ENCODE measurements at regions not wholly inside any gene's neighbourhood (a gene's known extent, or its start where the extent isn't known, plus 50 kb on each side); places are given as distances from the start of the nearest gene placed in this dataset.

DNA sequence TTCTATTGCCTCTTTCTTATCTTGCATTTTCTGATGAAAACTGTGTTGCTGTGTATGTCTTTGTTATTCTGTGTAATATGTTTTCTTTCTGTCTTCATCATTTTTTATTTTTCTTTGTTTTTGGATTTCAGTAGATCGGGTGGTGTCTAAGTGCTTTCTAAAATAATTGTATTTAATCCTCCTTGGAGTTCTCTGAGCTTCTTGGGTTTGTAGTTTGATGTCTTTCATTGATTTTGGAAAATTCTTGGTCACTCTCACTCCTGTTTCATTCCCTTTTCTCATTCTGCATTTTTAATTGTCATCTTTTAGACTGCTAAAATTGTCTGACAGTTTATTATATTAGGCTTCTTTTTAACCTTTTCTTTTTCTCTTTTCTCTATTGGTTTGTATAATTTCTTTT is 560.5 kb downstream of the IRX1 start:
- DNase-seq (ENCODE audit: low spot score in 2 of 2, unreplicated experiment in 2 of 2): no peak
- Mint-ChIP-seq H3K9me3 (peaks cover 27% of the 10 kb centered on the region), H3K27me3 (ENCODE audit: low read depth) (no peaks in the 10 kb centered on the region), H3K4me3 (no peak overlapping the region), H3K4me1 (no peaks in the 10 kb centered on the region), H3K36me3 (peaks cover 3% of the 10 kb centered on the region), H3K27ac (no peak overlapping the region)
- TF ChIP-seq, protein P1, sequence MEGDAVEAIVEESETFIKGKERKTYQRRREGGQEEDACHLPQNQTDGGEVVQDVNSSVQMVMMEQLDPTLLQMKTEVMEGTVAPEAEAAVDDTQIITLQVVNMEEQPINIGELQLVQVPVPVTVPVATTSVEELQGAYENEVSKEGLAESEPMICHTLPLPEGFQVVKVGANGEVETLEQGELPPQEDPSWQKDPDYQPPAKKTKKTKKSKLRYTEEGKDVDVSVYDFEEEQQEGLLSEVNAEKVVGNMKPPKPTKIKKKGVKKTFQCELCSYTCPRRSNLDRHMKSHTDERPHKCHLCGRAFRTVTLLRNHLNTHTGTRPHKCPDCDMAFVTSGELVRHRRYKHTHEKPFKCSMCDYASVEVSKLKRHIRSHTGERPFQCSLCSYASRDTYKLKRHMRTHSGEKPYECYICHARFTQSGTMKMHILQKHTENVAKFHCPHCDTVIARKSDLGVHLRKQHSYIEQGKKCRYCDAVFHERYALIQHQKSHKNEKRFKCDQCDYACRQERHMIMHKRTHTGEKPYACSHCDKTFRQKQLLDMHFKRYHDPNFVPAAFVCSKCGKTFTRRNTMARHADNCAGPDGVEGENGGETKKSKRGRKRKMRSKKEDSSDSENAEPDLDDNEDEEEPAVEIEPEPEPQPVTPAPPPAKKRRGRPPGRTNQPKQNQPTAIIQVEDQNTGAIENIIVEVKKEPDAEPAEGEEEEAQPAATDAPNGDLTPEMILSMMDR (IDR thresholded peaks at IDR 0.05; ENCODE audit: unreplicated experiment): no peak

DNA sequence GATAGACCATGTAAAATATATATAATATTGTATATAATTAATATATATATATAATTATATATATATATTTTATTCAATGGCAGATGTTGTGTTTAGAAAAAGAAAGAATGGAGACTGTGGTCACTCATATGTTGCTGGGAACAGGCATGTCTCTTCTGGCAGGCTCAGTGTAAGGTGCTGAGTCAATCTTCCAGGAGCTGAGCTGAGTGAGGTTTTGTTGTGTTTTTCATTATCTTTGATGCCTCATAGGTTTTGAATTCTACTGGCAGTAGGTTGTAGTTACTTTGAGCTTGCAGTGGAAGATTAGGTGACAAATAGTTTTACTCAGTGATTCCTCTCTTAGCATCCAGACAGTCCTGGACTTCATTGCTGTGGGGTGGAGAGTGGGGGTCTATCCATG is 561.3 kb downstream of the IRX1 start:
- no peak overlapping the region for H3K27ac Mint-ChIP-seq
- DNase-seq (ENCODE audit: low spot score in 2 of 2, unreplicated experiment in 2 of 2): no peak
- peaks cover 3% of the 10 kb centered on the region for H3K36me3 Mint-ChIP-seq
- peaks cover 27% of the 10 kb centered on the region for H3K9me3 Mint-ChIP-seq
- H3K4me3 Mint-ChIP-seq: no peak overlapping the region
- no peaks in the 10 kb centered on the region for H3K27me3 Mint-ChIP-seq (ENCODE audit: low read depth)
- TF ChIP-seq, protein P1 (IDR thresholded peaks at IDR 0.05; ENCODE audit: unreplicated experiment): no peak
- H3K4me1 Mint-ChIP-seq: no peaks in the 10 kb centered on the region

DNA sequence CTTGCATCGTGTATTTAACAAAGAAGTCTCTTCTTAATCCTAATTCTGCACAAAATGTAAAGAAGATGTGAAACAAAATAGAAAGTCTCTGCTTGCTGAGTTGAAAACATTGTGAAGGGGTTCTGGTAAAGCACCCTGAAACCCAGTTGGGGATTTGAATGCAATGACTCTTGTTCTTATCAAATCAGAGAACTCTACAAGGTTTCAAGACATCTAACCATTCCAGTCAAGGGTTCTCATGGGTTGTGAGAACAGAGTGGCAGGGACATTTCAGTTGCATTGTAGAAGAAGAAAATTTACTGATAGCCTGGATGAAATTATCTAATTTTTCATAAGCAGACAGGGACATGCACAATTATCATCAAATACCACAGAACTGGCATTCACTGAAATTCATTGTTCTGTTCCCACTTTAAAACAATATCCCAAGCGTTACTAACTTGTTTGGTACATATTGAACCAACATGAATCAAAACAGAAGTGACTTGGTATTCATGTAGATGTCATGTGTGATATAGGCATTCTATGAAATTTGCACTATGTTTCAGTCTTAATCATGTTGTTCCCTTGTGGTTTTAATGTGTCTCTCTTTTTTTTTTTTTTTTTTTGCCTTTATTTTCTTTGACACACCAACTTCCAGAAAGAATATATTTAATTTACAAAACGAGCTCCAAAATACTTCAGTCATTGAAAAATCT is 563.3 kb downstream of the IRX1 start:
- H3K9me3 Mint-ChIP-seq: peaks cover 21% of the 10 kb centered on the region
- no peak for DNase-seq (ENCODE audit: low spot score in 2 of 2, unreplicated experiment in 2 of 2)
- H3K4me3 Mint-ChIP-seq: no peak overlapping the region
- H3K27ac Mint-ChIP-seq: no peak overlapping the region
- H3K27me3 Mint-ChIP-seq (ENCODE audit: low read depth): no peaks in the 10 kb centered on the region
- peaks cover 3% of the 10 kb centered on the region for H3K36me3 Mint-ChIP-seq
- TF ChIP-seq, protein P1 (IDR thresholded peaks at IDR 0.05; ENCODE audit: unreplicated experiment): no peak
- H3K4me1 Mint-ChIP-seq: no peaks in the 10 kb centered on the region

DNA sequence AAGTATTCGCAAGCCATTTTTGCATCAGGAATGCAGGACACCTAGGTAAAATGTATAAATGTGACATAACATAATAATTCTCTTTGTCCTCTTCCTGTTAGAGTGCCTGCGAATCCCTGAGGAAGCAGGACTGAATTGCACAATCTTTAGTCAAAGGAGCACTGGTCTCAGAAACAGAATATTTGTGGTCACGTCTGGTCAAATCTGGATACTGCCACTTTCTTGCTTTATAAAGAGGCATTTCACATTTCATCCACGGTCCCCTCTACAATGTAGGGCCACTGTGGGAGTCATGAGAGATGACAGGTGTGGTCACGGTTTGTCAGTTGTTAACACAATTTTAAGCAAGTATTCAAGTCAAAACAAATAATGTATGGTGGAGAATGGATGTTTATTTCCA is 564.0 kb downstream of the IRX1 start:
- H3K9me3 Mint-ChIP-seq: peaks cover 21% of the 10 kb centered on the region
- no peak overlapping the region for H3K4me3 Mint-ChIP-seq
- H3K4me1 Mint-ChIP-seq: no peaks in the 10 kb centered on the region
- H3K27me3 Mint-ChIP-seq (ENCODE audit: low read depth): no peaks in the 10 kb centered on the region
- peaks cover 3% of the 10 kb centered on the region for H3K36me3 Mint-ChIP-seq
- no peak for DNase-seq (ENCODE audit: low spot score in 2 of 2, unreplicated experiment in 2 of 2)
- TF ChIP-seq, protein P1 (IDR thresholded peaks at IDR 0.05; ENCODE audit: unreplicated experiment): no peak
- H3K27ac Mint-ChIP-seq: no peak overlapping the region

DNA sequence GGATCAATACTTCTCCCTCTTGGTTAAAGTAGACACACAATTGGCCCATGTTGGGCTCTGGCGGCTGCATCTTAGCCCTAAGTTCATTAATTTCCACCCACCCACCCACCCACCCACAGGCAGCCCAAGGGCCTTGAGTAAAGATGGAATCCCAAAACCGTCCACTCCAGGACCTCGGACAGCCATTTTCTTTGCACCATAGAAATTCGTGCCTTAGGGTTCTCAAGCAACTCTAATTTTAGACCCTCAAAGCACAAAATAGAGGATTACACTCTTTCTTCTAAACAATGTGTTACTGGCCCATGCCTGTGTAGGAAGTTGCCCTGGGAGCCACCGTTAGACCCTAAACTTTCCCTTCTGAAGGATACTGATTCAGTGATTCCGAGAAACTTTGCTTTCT is 568.5 kb downstream of the IRX1 start:
- no peak for DNase-seq (ENCODE audit: low spot score in 2 of 2, unreplicated experiment in 2 of 2)
- H3K4me1 Mint-ChIP-seq: no peaks in the 10 kb centered on the region
- H3K36me3 Mint-ChIP-seq: no peaks in the 10 kb centered on the region
- no peak overlapping the region for H3K27ac Mint-ChIP-seq
- H3K9me3 Mint-ChIP-seq: peaks cover 7% of the 10 kb centered on the region
- H3K27me3 Mint-ChIP-seq (ENCODE audit: low read depth): no peaks in the 10 kb centered on the region
- H3K4me3 Mint-ChIP-seq: no peak overlapping the region
- TF ChIP-seq, protein P1 (IDR thresholded peaks at IDR 0.05; ENCODE audit: unreplicated experiment): no peak
